Adrenal gland (tissue), 5 donors: ENCODE measurements at regions not wholly inside any gene's neighbourhood (a gene's known extent, or its start where the extent isn't known, plus 50 kb on each side); places are given as distances from the start of the nearest gene placed in this dataset.

Experiments used
- POLR2A ChIP-seq, 2 donors: fragments of 450-650 bp; IDR thresholded peaks; one replicate each; pipeline ENCODE4 v1.6.1; 2017; ENCODE audit warnings: antibody characterized with exemption in 2 of 2, mild to moderate bottlenecking in 2 of 2, moderate library complexity in 1 of 2
- TF ChIP-seq, protein P1 (sequence below), 6 experiments: fragments of 450-650 bp in 4 of 6; fragments of 200-600 bp in 2 of 6; sonication (generic) in 1 of 6; IDR thresholded peaks; 1 replicate in 5 of 6; 2 replicates in 1 of 6; pipeline versions ENCODE4 v1.5.1 to v1.8.0; 2016 to 2021; ENCODE audit warnings: antibody characterized with exemption in 6 of 6, mild to moderate bottlenecking in 2 of 6, moderate library complexity in 1 of 6
- donor health status: DM: no; HTN: no; CAD: no.

DNA sequence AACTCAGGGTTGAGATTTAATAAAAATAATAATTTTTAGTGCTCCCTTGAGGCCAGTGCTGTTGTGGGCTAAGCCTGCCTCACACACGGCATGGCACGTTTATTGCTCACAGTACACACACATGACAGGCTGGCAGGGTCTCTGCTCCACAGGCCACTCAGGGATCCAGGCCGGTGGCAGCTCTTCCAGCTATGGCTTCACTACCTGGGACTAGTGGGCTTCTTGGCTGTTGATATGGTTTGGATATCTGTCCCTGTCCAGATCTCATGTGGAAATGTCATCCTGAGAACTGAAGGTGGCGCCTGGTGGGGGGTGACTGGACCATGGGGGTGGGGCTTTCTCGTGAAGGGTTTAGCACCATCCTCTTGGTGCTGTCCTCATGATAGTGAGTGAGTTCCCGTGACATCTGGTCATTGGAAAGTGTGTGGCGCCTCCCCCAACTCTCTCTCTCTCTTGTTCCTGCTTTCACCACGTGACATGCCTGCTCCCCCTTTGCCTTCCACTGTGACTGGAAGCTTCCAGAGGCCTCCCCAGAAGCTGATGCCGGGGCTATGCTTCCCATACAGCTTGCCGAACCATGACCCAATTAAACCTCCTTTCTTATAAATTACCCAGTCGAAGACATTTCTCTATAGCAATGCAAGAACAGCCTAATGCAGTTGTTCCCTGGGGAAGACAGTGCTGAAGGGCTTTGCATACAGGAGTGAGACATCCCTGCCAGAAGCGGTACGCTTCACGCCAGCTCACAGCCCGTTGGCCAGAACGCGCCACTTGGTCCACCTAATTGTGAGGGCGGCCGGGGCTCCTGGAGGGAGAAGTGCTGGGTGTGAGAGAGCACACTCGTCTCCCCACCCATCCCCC is 226.9 kb upstream of the C1orf174 start:
- TF ChIP-seq, protein P1, sequence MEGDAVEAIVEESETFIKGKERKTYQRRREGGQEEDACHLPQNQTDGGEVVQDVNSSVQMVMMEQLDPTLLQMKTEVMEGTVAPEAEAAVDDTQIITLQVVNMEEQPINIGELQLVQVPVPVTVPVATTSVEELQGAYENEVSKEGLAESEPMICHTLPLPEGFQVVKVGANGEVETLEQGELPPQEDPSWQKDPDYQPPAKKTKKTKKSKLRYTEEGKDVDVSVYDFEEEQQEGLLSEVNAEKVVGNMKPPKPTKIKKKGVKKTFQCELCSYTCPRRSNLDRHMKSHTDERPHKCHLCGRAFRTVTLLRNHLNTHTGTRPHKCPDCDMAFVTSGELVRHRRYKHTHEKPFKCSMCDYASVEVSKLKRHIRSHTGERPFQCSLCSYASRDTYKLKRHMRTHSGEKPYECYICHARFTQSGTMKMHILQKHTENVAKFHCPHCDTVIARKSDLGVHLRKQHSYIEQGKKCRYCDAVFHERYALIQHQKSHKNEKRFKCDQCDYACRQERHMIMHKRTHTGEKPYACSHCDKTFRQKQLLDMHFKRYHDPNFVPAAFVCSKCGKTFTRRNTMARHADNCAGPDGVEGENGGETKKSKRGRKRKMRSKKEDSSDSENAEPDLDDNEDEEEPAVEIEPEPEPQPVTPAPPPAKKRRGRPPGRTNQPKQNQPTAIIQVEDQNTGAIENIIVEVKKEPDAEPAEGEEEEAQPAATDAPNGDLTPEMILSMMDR (IDR thresholded peaks at IDR 0.05): no peak
- TF ChIP-seq POLR2A (IDR thresholded peaks at IDR 0.05): no peak
